Endothelial cell of umbilical vein (primary cell): ENCODE measurements at regions not wholly inside any gene's neighbourhood (a gene's known extent, or its start where the extent isn't known, plus 50 kb on each side); places are given as distances from the start of the nearest gene placed in this dataset.

Experiments used
- BruUV-seq: library from RNA; stranded (reverse); fragments of 400-500 nt; replicated peaks from 2 replicates; lab custom pipeline; 2021; lab: Mats Ljungman, UMichigan
- CTCF ChIA-PET: fragments of 300-600, 350-600 bp; sonication (Branson Sonifier 250); formaldehyde crosslinking; loops from one replicate; lab custom pipeline; 2021; ENCODE audit warnings: antibody characterized with exemption, inconsistent platforms; lab: Charles Lee
- POLR2A ChIA-PET: fragments of 300-600, 350-600 bp; sonication (Branson Sonifier 250); formaldehyde crosslinking; loops from one replicate; lab custom pipeline; 2021; ENCODE audit warnings: antibody characterized with exemption, inconsistent platforms; lab: Charles Lee
- DNase-seq: peaks from one replicate; pipeline ENCODE4 v3.0.0-alpha.2; 2011; ENCODE audit warnings: low read depth, low spot score
- FAIRE-seq: peaks from 2 replicates; lab custom pipeline; 2011; peaks lifted over from hg19 to GRCh38; lab: Jason Lieb, UNC
- H2AFZ ChIP-seq: 2 replicates; pipeline ENCODE4 v1.6.0; 2012; ENCODE audit warnings: low read depth, low read length, control low read depth, inconsistent platforms
- H3K27ac ChIP-seq: 2 replicates; pipeline ENCODE4 v1.5.1; 2011; ENCODE audit warnings: low read depth, mild to moderate bottlenecking, control low read depth, low read length, moderate library complexity; ENCODE audit not compliant: insufficient read depth
- H3K27me3 ChIP-seq, 2 experiments: 2 replicates each; pipeline versions ENCODE4 v1.6.0 to v1.6.1; 2011; ENCODE audit warnings: low read length in 2 of 2, mixed read lengths in 1 of 2; ENCODE audit not compliant: control insufficient read depth in 2 of 2, insufficient read depth in 2 of 2
- H3K36me3 ChIP-seq, 2 experiments: 2 replicates in 1 of 2; 3 replicates in 1 of 2; pipeline ENCODE4 v1.5.1; 2011; ENCODE audit warnings: low read length in 2 of 2, mild to moderate bottlenecking in 1 of 2, moderate library complexity in 1 of 2; ENCODE audit not compliant: control insufficient read depth in 2 of 2, insufficient read depth in 2 of 2; ENCODE audit errors: extremely low read depth in 1 of 2
- H3K4me1 ChIP-seq: 3 replicates; pipeline ENCODE4 v1.5.1; 2011; ENCODE audit warnings: mild to moderate bottlenecking, low read length; ENCODE audit not compliant: control insufficient read depth, insufficient read depth; ENCODE audit errors: extremely low read depth
- H3K4me2 ChIP-seq: 2 replicates; pipeline ENCODE4 v1.6.1; 2011; ENCODE audit warnings: low read length, control low read depth, mixed read lengths; ENCODE audit not compliant: insufficient read depth
- H3K4me3 ChIP-seq, 3 experiments: fragments of 200-600 bp in 1 of 3; sonication (generic), shearing (Covaris generic) in 1 of 3; replicated peaks in 1 of 3; 2 replicates each; pipeline ENCODE4 v1.5.1; 2011 to 2016; ENCODE audit warnings: control low read depth in 3 of 3, low read length in 3 of 3, mild to moderate bottlenecking in 2 of 3, inconsistent platforms in 1 of 3, low read depth in 1 of 3, moderate library complexity in 1 of 3; ENCODE audit not compliant: insufficient read depth in 1 of 3
- H3K79me2 ChIP-seq: 2 replicates; pipeline ENCODE4 v1.6.0; 2012; ENCODE audit warnings: low read length, inconsistent platforms; ENCODE audit not compliant: control insufficient read depth, insufficient read depth
- H3K9ac ChIP-seq: replicated peaks from 2 replicates; pipeline ENCODE3; 2011; ENCODE audit warnings: low read length, control low read depth; ENCODE audit not compliant: insufficient read depth; ENCODE audit errors: extremely low read depth
- H3K9me1 ChIP-seq: replicated peaks from 3 replicates; pipeline ENCODE4 v1.6.0; 2011; ENCODE audit warnings: mild to moderate bottlenecking, low read length; ENCODE audit not compliant: control insufficient read depth, insufficient read depth; ENCODE audit errors: extremely low read depth
- H3K9me3 ChIP-seq: replicated peaks from 2 replicates; pipeline ENCODE4 v1.5.1; 2012; ENCODE audit warnings: low read length, inconsistent platforms; ENCODE audit not compliant: control insufficient read depth, insufficient read depth
- H4K20me1 ChIP-seq: replicated peaks from 2 replicates; pipeline ENCODE3; 2011; ENCODE audit warnings: mild to moderate bottlenecking, low read length; ENCODE audit not compliant: control insufficient read depth, insufficient read depth; ENCODE audit errors: extremely low read depth
- CTCF ChIP-seq, 2 donors: IDR thresholded peaks; 1 replicate in 1 of 2; 2 replicates in 1 of 2; pipeline ENCODE4 v1.5.1; 2011; ENCODE audit warnings: low read length in 2 of 2, mild to moderate bottlenecking in 2 of 2, moderate library complexity in 2 of 2, control low read depth in 1 of 2, inconsistent platforms in 1 of 2, low read depth in 1 of 2; ENCODE audit not compliant: insufficient read depth in 1 of 2; ENCODE audit errors: extremely low read depth in 1 of 2
- EZH2 ChIP-seq: IDR thresholded peaks from 2 replicates; pipeline ENCODE4 v1.6.1; 2012; ENCODE audit warnings: borderline replicate concordance, low read depth, mild to moderate bottlenecking, moderate library complexity, low read length, inconsistent platforms; ENCODE audit not compliant: severe bottlenecking
- FOS ChIP-seq: IDR thresholded peaks from 2 replicates; pipeline ENCODE4 v1.6.1; 2011; ENCODE audit warnings: mild to moderate bottlenecking, low read length, moderate library complexity, borderline replicate concordance; ENCODE audit not compliant: insufficient read depth
- GATA2 ChIP-seq: IDR thresholded peaks from 2 replicates; pipeline ENCODE4 v1.7.0; 2011; ENCODE audit warnings: low read depth, mild to moderate bottlenecking, moderate library complexity, mixed read lengths, low read length; ENCODE audit not compliant: insufficient read length, insufficient read depth
- JUN ChIP-seq: IDR thresholded peaks from 2 replicates; pipeline ENCODE4 v1.6.1; 2011; ENCODE audit warnings: borderline replicate concordance, low read depth; ENCODE audit not compliant: insufficient read length, insufficient read depth
- MAX ChIP-seq: IDR thresholded peaks from 2 replicates; pipeline ENCODE4 v1.6.1; 2011; ENCODE audit not compliant: insufficient read depth, insufficient read length
- MYC ChIP-seq: IDR thresholded peaks from one replicate; pipeline ENCODE4 v1.6.1; 2011; ENCODE audit warnings: mild to moderate bottlenecking, low read depth, low read length
- POLR2A ChIP-seq: IDR thresholded peaks from 2 replicates; pipeline ENCODE4 v1.6.1; 2012; ENCODE audit warnings: low read depth, mild to moderate bottlenecking, control low read depth, low read length
- POLR2AphosphoS5 ChIP-seq: IDR thresholded peaks from 2 replicates; pipeline ENCODE4 v1.6.1; 2012; ENCODE audit warnings: low read depth, mild to moderate bottlenecking, control low read depth, low read length, moderate library complexity; ENCODE audit not compliant: insufficient read depth
- dilution Hi-C: fragments of 300-500 bp; cut with MboI; formaldehyde crosslinking; loops from one replicate; pipeline ENCODE4 v1.15.0; 2019; ENCODE audit warnings: low sequenced_read_pairs; ENCODE audit not compliant: extremely low pct_ligation_motif_present
- intact Hi-C: fragments of 100-400 bp; cut with micrococcal nuclease; formaldehyde crosslinking; loops from one replicate; pipeline ENCODE4 v1.10.0; 2022

- no peaks in the 10 kb centered on the region for H3K79me2 ChIP-seq
- H2AFZ ChIP-seq: no peak overlapping the region
- no peak overlapping the region for H3K4me2 ChIP-seq
- DNase-seq (no peak), FAIRE-seq (no peak)
- no peaks in the 10 kb centered on the region for H3K4me1 ChIP-seq
- dilution Hi-C loops (no loop called here), intact Hi-C loops (no loop called here)
- no TSS peak for BruUV-seq
- no peaks in the 10 kb centered on the region for H3K9me3 ChIP-seq
- H3K27ac ChIP-seq: no peak overlapping the region
- ChIA-PET CTCF (no interaction called here), POLR2A (no interaction called here)
- H4K20me1 ChIP-seq: no peaks in the 10 kb centered on the region
- H3K36me3 ChIP-seq: no peaks in the 10 kb centered on the region
- H3K4me3 ChIP-seq: no peak overlapping the region
- TF ChIP-seq GATA2 (no peak), POLR2AphosphoS5 (no peak)
- no peak overlapping the region for H3K9ac ChIP-seq
- no peaks in the 10 kb centered on the region for H3K9me1 ChIP-seq
- H3K27me3 ChIP-seq: no peaks in the 10 kb centered on the region
Measured at GRCh38 chr12:23342407-23342806, 607.1 kb downstream of the SOX5 start.

GRCh38 chr12:23349564-23349963, 599.9 kb downstream of the SOX5 start:
- no peak for FAIRE-seq
- no peaks in the 10 kb centered on the region for H3K4me1 ChIP-seq
- DNase-seq: no peak
- dilution Hi-C loops: no loop called here
- intact Hi-C loops: no loop called here
- no peak overlapping the region for H3K9ac ChIP-seq
- H3K27me3 ChIP-seq: no peaks in the 10 kb centered on the region
- no peak overlapping the region for H3K27ac ChIP-seq
- no peaks in the 10 kb centered on the region for H3K79me2 ChIP-seq
- H3K9me1 ChIP-seq: no peaks in the 10 kb centered on the region
- H3K4me2 ChIP-seq: no peak overlapping the region
- ChIA-PET CTCF (no interaction called here), POLR2A (no interaction called here)
- no peaks in the 10 kb centered on the region for H3K9me3 ChIP-seq
- no TSS peak for BruUV-seq
- no peaks in the 10 kb centered on the region for H3K36me3 ChIP-seq
- H2AFZ ChIP-seq: no peak overlapping the region
- H3K4me3 ChIP-seq: no peak overlapping the region
- TF ChIP-seq POLR2A: no peak
- TF ChIP-seq MYC: no peak
- no peak for TF ChIP-seq POLR2AphosphoS5
- TF ChIP-seq MAX: no peak
- TF ChIP-seq GATA2: no peak
- TF ChIP-seq CTCF (IDR thresholded peaks at IDR 0.05; ENCODE audit: extremely low read depth in 1 of 2, insufficient read depth in 1 of 2, low read depth in 1 of 2, low read length in 2 of 2): no peak
- TF ChIP-seq FOS: no peak
- TF ChIP-seq JUN: no peak
- TF ChIP-seq EZH2: no peak
- H4K20me1 ChIP-seq: no peaks in the 10 kb centered on the region
